Peyer's patch (tissue), 4 donors: ENCODE measurements at regions not wholly inside any gene's neighbourhood (a gene's known extent, or its start where the extent isn't known, plus 50 kb on each side); places are given as distances from the start of the nearest gene placed in this dataset.

Experiments
- POLR2A ChIP-seq, 2 donors: fragments of 450-650 bp; IDR thresholded peaks; one replicate each; pipeline ENCODE4 v1.5.1; 2017; ENCODE audit warnings: antibody characterized with exemption in 2 of 2, mild to moderate bottlenecking in 2 of 2, moderate library complexity in 2 of 2
- TF ChIP-seq, protein P1 (sequence below), 6 experiments: fragments of 450-650 bp in 4 of 6; fragments of 200-600 bp in 2 of 6; sonication (generic) in 1 of 6; IDR thresholded peaks; one replicate each; pipeline ENCODE4 v1.5.1; 2017 to 2019; ENCODE audit warnings: antibody characterized with exemption in 6 of 6, mild to moderate bottlenecking in 3 of 6, moderate library complexity in 1 of 6

GRCh38 chr9:22722492-22722891, 275.9 kb downstream of the DMRTA1 start:
- TF ChIP-seq, protein P1, sequence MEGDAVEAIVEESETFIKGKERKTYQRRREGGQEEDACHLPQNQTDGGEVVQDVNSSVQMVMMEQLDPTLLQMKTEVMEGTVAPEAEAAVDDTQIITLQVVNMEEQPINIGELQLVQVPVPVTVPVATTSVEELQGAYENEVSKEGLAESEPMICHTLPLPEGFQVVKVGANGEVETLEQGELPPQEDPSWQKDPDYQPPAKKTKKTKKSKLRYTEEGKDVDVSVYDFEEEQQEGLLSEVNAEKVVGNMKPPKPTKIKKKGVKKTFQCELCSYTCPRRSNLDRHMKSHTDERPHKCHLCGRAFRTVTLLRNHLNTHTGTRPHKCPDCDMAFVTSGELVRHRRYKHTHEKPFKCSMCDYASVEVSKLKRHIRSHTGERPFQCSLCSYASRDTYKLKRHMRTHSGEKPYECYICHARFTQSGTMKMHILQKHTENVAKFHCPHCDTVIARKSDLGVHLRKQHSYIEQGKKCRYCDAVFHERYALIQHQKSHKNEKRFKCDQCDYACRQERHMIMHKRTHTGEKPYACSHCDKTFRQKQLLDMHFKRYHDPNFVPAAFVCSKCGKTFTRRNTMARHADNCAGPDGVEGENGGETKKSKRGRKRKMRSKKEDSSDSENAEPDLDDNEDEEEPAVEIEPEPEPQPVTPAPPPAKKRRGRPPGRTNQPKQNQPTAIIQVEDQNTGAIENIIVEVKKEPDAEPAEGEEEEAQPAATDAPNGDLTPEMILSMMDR (IDR thresholded peaks at IDR 0.05) = no peak
- no peak for TF ChIP-seq POLR2A (IDR thresholded peaks at IDR 0.05)
